Glutamatergic neuron (in vitro differentiated cells): ENCODE measurements at regions not wholly inside any gene's neighbourhood (a gene's known extent, or its start where the extent isn't known, plus 50 kb on each side); places are given as distances from the start of the nearest gene placed in this dataset.

Source experiments
- DNase-seq: peaks from one replicate; pipeline ENCODE4 v3.0.0; 2022
- H3K27ac Mint-ChIP-seq: one replicate; pipeline ENCODE4 v1.8.0; 2020; ENCODE audit warnings: mild to moderate bottlenecking, mixed read lengths, inconsistent platforms; ENCODE audit not compliant: unreplicated experiment
- H3K27me3 Mint-ChIP-seq: one replicate; pipeline ENCODE4 v1.8.0; 2020; ENCODE audit warnings: mild to moderate bottlenecking, moderate library complexity, mixed read lengths, inconsistent platforms; ENCODE audit not compliant: unreplicated experiment
- H3K36me3 Mint-ChIP-seq: one replicate; pipeline ENCODE4 v1.8.0; 2020; ENCODE audit warnings: mild to moderate bottlenecking, mixed read lengths, inconsistent platforms; ENCODE audit not compliant: unreplicated experiment
- H3K4me1 Mint-ChIP-seq: one replicate; pipeline ENCODE4 v1.8.0; 2020; ENCODE audit warnings: mild to moderate bottlenecking, low read depth, mixed read lengths, inconsistent platforms; ENCODE audit not compliant: unreplicated experiment
- H3K4me3 Mint-ChIP-seq: one replicate; pipeline ENCODE4 v1.8.0; 2020; ENCODE audit warnings: mild to moderate bottlenecking, mixed read lengths, inconsistent platforms; ENCODE audit not compliant: unreplicated experiment
- H3K9me3 Mint-ChIP-seq: one replicate; pipeline ENCODE4 v1.8.0; 2020; ENCODE audit warnings: mild to moderate bottlenecking, moderate library complexity, mixed read lengths, inconsistent platforms; ENCODE audit not compliant: unreplicated experiment
- CTCF ChIP-seq: fragments of 200-600 bp; sonication (generic); IDR thresholded peaks from one replicate; pipeline ENCODE4 v1.5.0; 2021; ENCODE audit not compliant: partially characterized antibody, unreplicated experiment

GRCh38 chr12:75951399-75952278 lies 79.9 kb downstream of the PHLDA1 start:
- Mint-ChIP-seq H3K36me3 (no peaks in the 10 kb centered on the region), H3K27ac (no peak overlapping the region), H3K27me3 (no peaks in the 10 kb centered on the region)

GRCh38 chr12:75947156-75947723 lies 84.3 kb downstream of the PHLDA1 start:
- no peak for DNase-seq
- no peak for TF ChIP-seq CTCF
- Mint-ChIP-seq H3K36me3 (no peaks in the 10 kb centered on the region), H3K4me3 (no peak overlapping the region), H3K9me3 (no peaks in the 10 kb centered on the region), H3K27ac (no peak overlapping the region), H3K4me1 (no peaks in the 10 kb centered on the region), H3K27me3 (no peaks in the 10 kb centered on the region)

More at GRCh38 chr12:75951399-75952278, 79.9 kb downstream of the PHLDA1 start:
- H3K9me3 Mint-ChIP-seq: no peaks in the 10 kb centered on the region
- TF ChIP-seq CTCF: no peak
- H3K4me3 Mint-ChIP-seq: no peak overlapping the region
- no peak for DNase-seq
- peaks cover 12% of the 10 kb centered on the region for H3K4me1 Mint-ChIP-seq

- Mint-ChIP-seq H3K36me3 (peaks cover 2% of the 10 kb centered on the region), H3K9me3 (peaks cover 1% of the 10 kb centered on the region), H3K4me3 (no peak overlapping the region), H3K27ac (no peak overlapping the region), H3K4me1 (no peaks in the 10 kb centered on the region), H3K27me3 (no peaks in the 10 kb centered on the region)
- TF ChIP-seq CTCF: no peak
- no peak for DNase-seq
Measured at GRCh38 chr12:75945581-75945980, 86.0 kb downstream of the PHLDA1 start.

- DNase-seq: no peak
- H3K36me3 Mint-ChIP-seq: peaks cover 6% of the 10 kb centered on the region
- no peaks in the 10 kb centered on the region for H3K27me3 Mint-ChIP-seq
- no peak overlapping the region for H3K4me3 Mint-ChIP-seq
- H3K4me1 Mint-ChIP-seq: no peaks in the 10 kb centered on the region
- H3K9me3 Mint-ChIP-seq: peaks cover 4% of the 10 kb centered on the region
- no peak for TF ChIP-seq CTCF
- no peak overlapping the region for H3K27ac Mint-ChIP-seq
Measured at GRCh38 chr12:75944905-75945432, 86.6 kb downstream of the PHLDA1 start.
